GM11168 (cell line): ENCODE measurements at regions not wholly inside any gene's neighbourhood (a gene's known extent, or its start where the extent isn't known, plus 50 kb on each side); places are given as distances from the start of the nearest gene placed in this dataset.

Experiments used
- in situ Hi-C: fragments of 300-500 bp; cut with MboI; formaldehyde crosslinking; loops from one replicate; pipeline ENCODE4 v1.12.0; 2022; ENCODE audit warnings: low sequenced_read_pairs; ENCODE audit not compliant: unreplicated experiment

DNA sequence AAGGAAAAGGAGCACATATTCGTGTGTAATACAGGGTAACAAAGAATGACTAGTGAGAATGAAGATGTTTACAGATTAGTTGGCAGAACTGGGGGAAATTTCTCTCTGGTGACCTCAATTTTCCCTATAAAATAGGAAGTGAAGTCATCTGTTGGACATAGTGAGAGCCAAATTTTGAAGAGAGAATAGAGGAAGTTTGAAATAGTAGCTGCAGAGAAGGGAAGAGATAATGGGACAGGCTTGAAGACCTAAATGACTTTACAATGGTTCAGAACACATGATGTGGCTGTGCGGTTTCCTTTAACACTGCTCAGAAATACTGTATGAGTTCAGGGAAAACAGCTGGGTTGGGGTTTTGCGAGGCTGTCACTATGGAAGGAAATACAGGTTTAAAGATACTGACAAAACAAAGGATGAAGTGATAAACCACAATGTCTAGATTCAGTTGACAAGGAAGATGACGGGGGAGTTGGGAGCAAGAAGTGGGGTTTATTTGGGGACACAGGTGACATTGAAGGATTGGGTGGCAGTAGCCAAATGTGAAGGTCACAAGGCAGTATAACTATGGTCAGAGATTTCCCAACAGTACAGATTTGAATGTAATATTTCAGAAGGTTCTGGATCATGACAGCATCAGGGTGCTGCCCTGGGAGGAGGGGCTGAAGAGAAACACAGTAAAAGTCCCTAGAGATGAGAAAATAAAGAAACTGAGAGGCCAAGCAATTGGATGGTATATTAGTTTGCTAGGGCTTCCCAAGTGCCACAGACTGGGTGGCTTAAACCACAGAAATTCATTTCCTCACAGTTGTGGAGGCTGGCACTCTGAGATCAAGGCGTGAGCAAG is 82.6 kb upstream of the TANK start:
- in situ Hi-C loops: no loop called here

DNA sequence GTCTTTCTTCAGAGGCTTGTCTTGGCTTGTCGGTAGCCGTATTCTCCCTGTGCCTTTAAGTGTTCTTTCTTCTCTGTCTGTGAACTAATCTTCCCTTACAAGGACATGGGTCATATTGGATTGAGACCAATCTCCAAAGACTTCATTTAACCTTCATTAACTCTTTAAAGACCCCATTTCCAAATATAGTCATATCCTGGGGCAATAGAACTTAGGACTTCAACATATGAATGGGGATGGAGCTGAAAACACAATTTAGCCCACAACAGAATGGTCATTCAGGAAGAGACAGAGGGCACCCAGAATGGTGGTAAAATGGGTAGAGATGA is 82.1 kb upstream of the TANK start:
- in situ Hi-C loops: no loop called here

DNA sequence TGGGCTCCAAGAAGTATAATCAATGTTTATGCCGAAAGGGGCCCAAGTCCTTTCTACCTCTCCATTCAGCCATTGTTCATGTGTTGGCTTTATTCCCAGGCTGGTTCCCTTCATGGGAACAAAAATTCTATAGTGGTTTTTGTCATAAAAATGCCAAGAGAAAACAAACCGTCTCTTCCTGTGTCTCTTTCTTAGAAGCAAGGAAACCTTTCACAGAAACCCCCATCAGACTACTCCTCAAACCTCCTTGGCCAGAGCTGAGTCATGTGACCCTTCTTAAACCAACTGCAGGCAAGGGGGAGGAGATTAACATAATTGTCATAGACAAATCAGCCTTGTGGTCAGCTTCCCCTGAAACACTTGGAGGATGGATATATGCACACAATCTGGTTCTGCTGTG is 75.1 kb upstream of the TANK start:
- in situ Hi-C loops: no loop called here

DNA sequence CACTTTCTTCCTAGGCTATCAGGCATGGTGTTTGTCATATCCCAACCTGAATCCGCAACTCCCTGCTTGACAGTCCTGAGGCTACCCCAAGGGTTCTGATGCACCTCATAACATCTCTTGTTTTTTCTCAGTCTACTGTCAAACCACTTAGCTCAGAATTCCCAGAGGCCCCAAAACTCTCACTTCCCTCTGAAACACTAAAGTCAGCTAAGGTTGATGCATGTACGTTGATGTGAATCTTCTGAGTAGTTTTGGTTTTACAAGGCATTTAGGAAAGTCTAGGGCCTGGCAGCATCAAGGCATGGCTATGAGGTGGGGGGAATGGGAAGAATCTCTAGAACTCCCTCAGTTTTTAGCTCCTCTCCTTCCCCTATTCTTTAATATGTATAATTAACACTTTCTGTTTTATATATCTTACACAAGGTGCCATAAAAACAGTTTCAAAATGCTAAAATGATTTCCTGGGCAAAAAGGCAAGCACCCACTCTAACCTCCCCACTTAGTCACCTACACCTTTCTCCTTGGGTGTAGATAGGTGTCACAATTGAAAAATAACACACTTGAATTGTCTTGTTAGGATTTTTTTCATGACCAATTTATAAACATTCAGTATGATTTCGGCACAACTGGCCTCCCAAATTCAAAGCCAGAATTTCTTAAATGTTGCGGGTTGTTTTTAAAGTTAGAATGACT is 71.4 kb upstream of the TANK start:
- in situ Hi-C loops: no loop called here

DNA sequence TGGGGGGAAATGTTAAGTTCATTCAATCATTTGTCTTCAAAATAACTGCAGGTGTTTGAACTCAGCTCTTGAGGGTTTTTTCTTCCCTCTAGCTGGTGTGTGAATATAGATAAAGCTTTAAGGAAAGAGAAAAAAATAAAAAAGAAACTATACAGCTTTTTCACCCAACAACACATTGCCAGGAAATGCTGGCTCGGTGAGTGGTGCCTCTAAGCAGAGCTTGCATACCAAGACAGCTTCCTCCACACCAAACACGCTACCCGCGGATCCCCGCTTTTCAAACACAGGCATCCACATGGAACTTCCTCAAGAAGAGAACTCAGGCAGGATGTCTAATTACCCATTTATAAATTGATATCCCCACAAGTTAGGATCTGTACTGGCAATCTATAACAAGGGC is 69.8 kb upstream of the TANK start:
- in situ Hi-C loops: no loop called here

DNA sequence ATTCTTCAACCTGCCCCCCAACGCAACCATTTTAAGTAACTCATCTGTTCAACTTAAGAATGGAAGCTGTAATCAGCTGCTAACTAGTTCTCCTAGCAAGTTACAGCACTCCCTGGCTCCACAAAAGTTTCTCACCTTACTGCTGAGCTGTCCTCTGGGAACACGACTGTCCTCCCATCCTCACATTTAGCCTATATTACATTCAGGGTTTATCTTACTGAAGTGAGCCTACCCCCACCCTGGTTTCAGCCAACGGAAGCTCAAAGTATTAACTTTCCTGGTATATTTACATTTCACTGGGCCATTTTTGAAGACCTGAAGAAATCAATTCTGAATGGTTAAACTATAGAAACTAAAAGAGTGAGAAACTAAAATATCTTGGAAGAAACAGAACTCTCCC is 64.9 kb upstream of the TANK start:
- in situ Hi-C loops: no loop called here

DNA sequence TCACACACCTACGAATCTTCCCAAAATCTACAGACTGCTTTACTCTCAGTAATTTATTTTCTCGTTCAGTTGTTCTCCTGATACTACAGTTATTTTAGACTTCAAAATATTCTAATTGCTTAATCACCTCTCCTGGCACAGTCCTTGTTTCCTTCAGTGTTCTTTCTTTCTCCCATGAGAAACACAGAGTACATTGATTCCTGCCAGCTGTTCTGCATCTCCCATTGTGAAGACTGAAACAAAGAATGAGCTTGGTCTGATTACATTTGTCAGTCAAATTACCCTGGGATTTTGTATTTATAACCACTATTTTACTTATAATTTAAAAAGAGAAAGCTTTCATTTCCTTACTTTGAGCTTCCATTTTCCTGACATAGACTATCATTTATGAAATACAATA is 63.9 kb upstream of the TANK start:
- in situ Hi-C loops: no loop called here

DNA sequence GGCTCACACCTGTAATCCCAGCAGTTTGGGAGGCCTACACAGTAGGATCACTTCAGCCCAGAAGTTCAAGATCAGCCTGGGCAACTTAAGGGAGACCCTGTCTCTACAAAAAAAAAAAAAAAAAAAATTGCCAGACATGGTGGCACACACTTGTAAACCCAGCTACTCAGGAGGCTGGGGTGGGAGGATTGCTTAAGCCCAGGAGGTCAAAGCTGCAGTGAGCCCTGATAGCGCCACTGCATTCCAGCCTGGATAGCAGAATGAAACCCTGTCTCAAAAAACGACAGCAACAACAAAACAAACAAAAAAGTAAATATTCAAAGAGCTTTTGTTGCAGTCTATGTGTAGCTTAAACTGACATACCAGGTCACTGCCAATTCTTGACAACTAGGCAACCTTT is 63.1 kb upstream of the TANK start:
- in situ Hi-C loops: no loop called here

DNA sequence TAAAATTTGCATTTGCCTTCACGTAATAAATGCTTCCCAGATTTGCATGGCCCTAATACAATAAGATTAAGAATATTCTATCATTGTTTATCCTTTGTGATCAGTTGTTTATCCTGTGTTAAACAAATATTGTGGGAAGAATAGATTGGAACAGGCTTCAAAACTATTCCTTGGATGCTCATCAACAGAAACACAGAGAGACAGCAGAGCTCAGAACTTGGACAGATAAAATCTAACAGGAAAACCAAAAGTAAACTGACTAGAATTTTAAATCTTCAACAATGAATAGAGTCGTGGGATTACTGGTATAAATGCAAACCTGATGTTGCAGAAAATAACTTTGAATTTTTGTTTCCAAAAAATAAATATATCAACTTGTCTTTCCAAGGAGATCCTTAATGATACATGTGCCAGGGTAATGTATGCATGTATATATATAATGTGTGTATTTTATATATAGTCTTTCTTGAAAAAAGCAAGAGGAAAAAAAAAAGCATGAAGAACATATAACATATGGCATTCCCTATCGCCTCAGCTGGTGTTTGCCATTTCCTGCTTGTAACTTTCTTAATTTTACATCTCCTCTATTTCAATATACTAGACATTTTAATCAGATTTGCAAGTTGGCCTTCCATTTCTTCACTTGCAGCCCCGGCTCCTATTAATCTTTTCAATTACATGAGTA is 59.9 kb upstream of the TANK start:
- in situ Hi-C loops: no loop called here

DNA sequence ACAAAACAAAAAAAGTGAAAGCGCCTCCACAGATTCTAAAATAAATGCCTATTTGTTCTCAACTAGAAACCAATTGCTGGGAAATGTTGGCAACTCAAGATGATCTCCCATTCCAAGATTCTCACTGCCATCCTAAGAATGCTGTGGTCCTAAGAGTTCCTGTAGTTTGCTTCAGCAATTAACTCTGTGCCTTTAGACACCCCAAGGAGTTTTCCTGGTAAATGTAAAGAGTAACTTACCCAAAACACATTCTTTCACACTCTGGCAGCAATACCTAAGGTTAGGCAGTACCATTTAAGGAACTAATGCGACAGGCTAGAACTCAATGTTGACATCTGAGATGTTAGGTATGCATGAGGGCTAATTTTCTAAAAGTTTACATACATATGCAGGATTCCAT is 58.8 kb upstream of the TANK start:
- in situ Hi-C loops: no loop called here

DNA sequence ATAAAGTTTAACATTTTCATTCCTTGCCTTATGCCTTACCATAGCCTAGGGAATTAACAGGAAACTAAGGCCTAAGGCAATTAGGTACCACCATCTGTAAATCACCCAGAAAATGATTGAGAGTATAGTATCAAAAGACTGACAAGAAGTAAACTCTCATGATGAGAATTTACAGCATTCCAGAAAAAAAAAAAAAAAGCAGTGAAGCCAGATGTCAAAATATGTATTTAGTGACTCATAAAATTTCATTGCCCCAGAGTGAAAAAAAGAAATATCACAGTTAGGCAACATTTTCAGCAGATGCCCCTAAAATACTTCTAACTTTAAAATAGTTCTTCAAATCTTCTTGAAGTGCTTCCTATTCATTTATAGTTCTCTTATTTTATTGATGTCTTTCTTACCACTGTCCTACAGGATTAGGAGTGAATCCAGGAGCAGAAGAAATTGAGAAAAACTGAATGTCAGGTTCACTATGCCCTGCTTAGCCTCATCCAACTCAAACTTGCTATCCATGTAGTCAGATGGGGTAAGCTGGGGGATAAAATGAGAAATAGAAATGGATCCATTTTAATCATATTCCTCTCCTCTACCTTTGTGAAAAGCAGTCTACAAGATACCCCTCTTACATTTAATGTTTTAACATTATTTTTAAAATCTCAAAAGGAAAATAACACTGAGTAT is 57.3 kb upstream of the TANK start:
- in situ Hi-C loops: no loop called here

DNA sequence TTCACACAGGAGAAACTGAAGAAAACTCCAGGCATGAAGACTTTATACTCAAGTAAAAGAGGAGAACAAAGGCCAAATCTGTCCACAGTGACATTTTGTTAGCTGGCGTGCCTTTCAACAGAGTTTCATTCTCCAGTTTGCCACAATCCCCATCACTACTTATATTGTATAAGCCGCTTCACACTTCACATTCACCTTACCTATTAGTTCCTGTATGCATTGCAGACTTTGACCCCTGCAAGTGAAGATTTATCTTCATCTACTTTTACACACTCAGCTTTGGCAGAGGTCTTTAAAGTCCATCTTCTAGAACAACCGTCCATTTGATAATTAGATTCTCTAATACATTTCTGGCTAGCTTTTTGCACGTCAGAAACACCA is 56.8 kb upstream of the TANK start:
- in situ Hi-C loops: no loop called here

DNA sequence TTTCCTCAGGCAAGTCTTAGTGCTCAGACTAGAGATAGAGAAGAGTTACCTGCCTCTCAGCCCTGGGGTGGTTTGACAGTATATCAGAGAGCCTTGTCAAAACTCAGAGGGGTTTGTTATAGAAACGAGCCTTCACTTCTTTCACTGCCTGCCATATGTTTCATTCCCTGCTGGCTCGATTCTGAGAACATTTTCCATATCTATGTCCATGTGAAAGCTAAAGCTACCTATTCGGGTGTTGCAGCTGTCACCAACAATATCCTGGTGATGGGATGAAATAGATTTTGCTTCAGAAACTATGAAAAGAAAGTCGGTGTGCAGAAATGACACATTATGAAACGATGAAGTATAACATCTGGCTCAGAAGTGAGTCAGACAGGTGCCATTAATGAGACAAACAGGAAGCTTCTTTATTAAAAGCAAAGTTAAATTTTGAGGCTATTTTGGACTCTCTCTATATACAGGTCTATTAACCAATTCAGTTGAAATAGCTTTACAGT is 56.1 kb upstream of the TANK start:
- in situ Hi-C loops: no loop called here

DNA sequence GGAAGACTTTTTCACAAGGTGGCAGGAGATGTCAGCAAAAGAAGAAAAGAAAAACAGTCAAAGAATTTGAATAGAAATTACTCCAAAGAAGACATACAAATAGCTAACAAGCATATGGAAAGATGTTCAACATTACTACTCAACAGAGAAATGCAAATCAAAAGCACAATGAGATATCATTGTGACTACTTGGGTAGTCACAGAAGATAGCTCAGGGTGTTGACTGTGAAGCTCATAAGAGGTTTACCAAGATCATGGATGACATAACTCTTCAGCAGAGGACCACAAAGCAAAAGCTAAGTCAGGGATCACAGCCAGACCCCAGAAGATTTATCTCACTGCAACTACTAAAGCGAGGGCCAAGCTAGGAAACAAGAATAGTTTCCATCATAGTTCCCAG is 53.0 kb upstream of the TANK start:
- in situ Hi-C loops: no loop called here
